Colonic mucosa (tissue), 4 donors: ENCODE measurements at regions not wholly inside any gene's neighbourhood (a gene's known extent, or its start where the extent isn't known, plus 50 kb on each side); places are given as distances from the start of the nearest gene placed in this dataset.

ENCODE experiments used
- DNase-seq: peaks from one replicate; pipeline ENCODE4 v3.0.0-alpha.2; 2020
- H3K27ac ChIP-seq: fragments of 200-600 bp; one replicate; pipeline ENCODE4 v1.8.0; 2021
- H3K27me3 ChIP-seq: fragments of 200-600 bp; one replicate; pipeline ENCODE4 v1.8.0; 2021
- H3K36me3 ChIP-seq: fragments of 200-600 bp; one replicate; pipeline ENCODE4 v1.8.0; 2021
- H3K4me1 ChIP-seq: fragments of 200-600 bp; one replicate; pipeline ENCODE4 v1.8.0; 2021; ENCODE audit warnings: mild to moderate bottlenecking
- H3K4me3 ChIP-seq: fragments of 200-600 bp; one replicate; pipeline ENCODE4 v1.8.0; 2021
- H3K9ac ChIP-seq, 2 donors: one replicate each; pipeline ENCODE4 v1.7.0; 2013; ENCODE audit warnings: control low read depth in 2 of 2, low read depth in 2 of 2, low read length in 2 of 2
- H3K9me3 ChIP-seq: fragments of 200-600 bp; one replicate; pipeline ENCODE4 v1.8.0; 2021
- intact Hi-C: fragments of 100-400 bp; cut with DNase I; formaldehyde crosslinking; loops from one replicate; pipeline ENCODE4 v1.14.1; 2022
- TF ChIP-seq, protein P1 (sequence below): fragments of 200-600 bp; IDR thresholded peaks from one replicate; pipeline ENCODE4 v1.8.0; 2022; ENCODE audit warnings: antibody characterized with exemption, mild to moderate bottlenecking
- donor health status: healthy.
- donor health status: DM: no; HTN: no; CAD: no.
- donor health status: DM: no; HTN: no; CAD: no.

DNA sequence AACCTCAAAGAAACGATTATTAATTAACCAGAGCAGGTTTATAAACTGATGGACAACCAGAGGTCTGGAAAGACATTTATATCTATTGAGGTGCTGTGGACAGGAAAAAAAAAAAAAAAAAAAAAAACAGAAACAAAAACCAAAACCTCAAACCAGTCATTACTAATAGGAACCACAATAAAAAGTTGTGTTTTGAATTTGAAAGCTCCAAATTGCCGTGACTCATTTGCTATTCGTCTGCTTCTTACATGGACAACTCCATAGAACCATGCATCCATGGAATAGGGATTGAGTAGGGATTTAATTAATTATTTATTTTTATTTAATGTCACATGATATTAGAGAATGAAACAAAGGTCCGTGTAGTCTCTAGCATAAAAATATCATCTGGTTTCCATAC is 134.1 kb upstream of the SSTR1 start:
- intact Hi-C loops: no loop called here
- no peak overlapping the region for H3K9ac ChIP-seq
- no peaks in the 10 kb centered on the region for H3K27me3 ChIP-seq
- no peak overlapping the region for H3K27ac ChIP-seq
- no peaks in the 10 kb centered on the region for H3K36me3 ChIP-seq
- no peaks in the 10 kb centered on the region for H3K9me3 ChIP-seq
- DNase-seq: no peak
- H3K4me3 ChIP-seq: no peak overlapping the region
- TF ChIP-seq, protein P1, sequence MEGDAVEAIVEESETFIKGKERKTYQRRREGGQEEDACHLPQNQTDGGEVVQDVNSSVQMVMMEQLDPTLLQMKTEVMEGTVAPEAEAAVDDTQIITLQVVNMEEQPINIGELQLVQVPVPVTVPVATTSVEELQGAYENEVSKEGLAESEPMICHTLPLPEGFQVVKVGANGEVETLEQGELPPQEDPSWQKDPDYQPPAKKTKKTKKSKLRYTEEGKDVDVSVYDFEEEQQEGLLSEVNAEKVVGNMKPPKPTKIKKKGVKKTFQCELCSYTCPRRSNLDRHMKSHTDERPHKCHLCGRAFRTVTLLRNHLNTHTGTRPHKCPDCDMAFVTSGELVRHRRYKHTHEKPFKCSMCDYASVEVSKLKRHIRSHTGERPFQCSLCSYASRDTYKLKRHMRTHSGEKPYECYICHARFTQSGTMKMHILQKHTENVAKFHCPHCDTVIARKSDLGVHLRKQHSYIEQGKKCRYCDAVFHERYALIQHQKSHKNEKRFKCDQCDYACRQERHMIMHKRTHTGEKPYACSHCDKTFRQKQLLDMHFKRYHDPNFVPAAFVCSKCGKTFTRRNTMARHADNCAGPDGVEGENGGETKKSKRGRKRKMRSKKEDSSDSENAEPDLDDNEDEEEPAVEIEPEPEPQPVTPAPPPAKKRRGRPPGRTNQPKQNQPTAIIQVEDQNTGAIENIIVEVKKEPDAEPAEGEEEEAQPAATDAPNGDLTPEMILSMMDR: no peak
- no peaks in the 10 kb centered on the region for H3K4me1 ChIP-seq

DNA sequence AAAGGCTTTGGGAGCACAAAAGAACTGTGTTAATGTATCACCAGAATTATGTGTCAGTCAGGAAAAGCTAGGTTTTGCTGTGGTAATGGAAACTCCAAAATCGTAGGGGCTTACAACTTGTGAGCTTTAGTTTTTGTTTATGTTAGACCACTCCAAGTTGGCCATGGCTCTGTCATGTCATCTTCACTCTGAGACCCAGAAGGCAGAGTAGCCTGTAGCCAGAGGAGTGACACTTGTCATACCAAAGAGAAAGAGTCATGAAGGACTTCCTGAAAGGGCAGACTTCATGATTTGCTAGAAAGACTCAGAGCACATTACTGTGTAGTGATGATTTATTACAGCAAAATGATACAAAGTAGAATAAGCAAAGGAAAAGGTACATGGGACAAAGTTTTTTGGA is 133.6 kb upstream of the SSTR1 start:
- H3K36me3 ChIP-seq: no peaks in the 10 kb centered on the region
- no peak overlapping the region for H3K4me3 ChIP-seq
- intact Hi-C loops: no loop called here
- no peaks in the 10 kb centered on the region for H3K9me3 ChIP-seq
- H3K27me3 ChIP-seq: no peaks in the 10 kb centered on the region
- TF ChIP-seq, protein P1: no peak
- no peak overlapping the region for H3K9ac ChIP-seq
- no peak overlapping the region for H3K27ac ChIP-seq
- H3K4me1 ChIP-seq: no peaks in the 10 kb centered on the region
- no peak for DNase-seq

DNA sequence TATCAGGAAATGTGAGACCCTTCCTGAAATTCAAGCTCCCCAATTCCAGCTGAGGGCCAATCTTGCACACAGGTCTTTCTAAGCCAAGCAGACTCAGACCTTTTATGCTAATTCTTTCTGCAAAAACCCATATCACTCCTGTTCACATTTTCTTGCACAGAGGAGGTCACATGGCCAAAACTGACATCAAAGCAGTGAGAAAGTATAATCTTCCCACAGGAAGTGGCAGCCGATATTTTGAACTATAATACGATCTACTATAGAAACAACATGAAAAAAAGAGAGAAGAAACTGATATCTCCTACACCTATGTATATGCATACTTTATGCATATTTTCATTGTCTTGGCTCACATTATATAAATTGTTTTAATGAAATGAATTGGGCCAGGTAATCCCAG is 132.9 kb upstream of the SSTR1 start:
- Histone ChIP-seq H3K4me3 (no peak overlapping the region), H3K27me3 (no peaks in the 10 kb centered on the region), H3K36me3 (no peaks in the 10 kb centered on the region), H3K4me1 (no peaks in the 10 kb centered on the region), H3K27ac (no peak overlapping the region), H3K9ac (no peak overlapping the region), H3K9me3 (no peaks in the 10 kb centered on the region)
- TF ChIP-seq, protein P1: no peak
- no peak for DNase-seq
- intact Hi-C loops: no loop called here

DNA sequence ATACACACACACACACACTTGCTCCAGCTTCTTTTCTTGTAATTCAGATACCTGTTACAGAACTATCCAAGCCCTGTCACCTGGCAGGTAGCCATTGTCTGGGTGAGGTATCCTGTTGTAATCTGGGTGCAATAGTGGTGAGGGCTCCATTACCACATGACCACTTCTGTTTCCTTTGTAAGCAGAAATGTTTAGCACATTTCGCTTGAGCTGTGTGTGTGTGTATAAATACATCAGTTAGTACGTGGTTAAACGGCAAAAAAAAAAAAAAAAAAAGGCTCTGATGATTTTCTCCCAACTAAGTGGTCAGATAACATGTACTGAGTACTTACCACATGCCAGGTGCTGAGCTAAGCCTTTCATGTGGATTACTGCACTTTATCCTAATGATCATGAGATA is 129.3 kb upstream of the SSTR1 start:
- TF ChIP-seq, protein P1: no peak
- Histone ChIP-seq H3K27me3 (no peaks in the 10 kb centered on the region), H3K9ac (no peak overlapping the region), H3K27ac (no peak overlapping the region), H3K36me3 (no peaks in the 10 kb centered on the region), H3K9me3 (no peaks in the 10 kb centered on the region), H3K4me3 (no peak overlapping the region), H3K4me1 (no peaks in the 10 kb centered on the region)
- intact Hi-C loops: no loop called here
- no peak for DNase-seq

DNA sequence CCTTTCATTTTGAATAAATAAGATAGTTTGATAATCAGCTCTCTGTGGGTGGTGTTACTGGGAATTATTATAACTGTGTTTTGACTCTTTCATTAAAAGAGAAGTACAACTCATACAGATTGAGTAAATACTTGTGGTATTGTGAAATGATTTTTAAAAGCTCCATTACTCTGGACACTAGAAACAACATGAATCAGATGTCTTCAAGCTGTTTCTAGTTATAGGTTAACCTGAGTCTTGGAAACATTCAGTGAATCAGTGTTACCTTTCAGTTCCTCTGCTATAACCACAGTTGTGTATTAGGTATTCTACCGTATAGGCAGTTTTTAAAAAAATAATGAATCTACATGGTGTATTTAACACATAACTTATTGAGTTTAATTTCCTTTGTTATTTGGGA is 128.4 kb upstream of the SSTR1 start:
- TF ChIP-seq, protein P1: no peak
- Histone ChIP-seq H3K9ac (no peak overlapping the region), H3K9me3 (no peaks in the 10 kb centered on the region), H3K4me1 (no peaks in the 10 kb centered on the region), H3K27ac (no peak overlapping the region), H3K4me3 (no peak overlapping the region), H3K36me3 (no peaks in the 10 kb centered on the region), H3K27me3 (no peaks in the 10 kb centered on the region)
- intact Hi-C loops: no loop called here
- no peak for DNase-seq

DNA sequence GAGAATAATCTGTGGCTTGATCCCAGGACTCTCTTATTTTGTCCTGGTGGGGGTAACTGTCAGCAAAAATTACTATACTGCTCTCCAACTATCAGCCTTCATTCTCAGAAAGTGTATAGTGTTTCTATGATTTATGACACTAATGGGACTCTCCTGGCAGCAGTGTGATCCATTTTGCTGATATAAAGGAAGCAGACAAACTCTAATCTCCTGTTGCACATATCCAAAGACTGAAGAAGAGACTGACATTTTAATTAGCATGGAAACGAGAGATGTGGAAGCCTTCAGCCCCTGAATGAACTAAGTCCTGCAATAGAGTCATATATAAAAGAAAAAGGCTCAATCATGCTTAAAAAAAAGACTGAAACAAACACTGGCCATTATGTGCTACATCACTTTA is 127.8 kb upstream of the SSTR1 start:
- Histone ChIP-seq H3K4me3 (no peak overlapping the region), H3K9me3 (no peaks in the 10 kb centered on the region), H3K4me1 (no peaks in the 10 kb centered on the region), H3K9ac (no peak overlapping the region), H3K36me3 (no peaks in the 10 kb centered on the region), H3K27ac (no peak overlapping the region), H3K27me3 (no peaks in the 10 kb centered on the region)
- TF ChIP-seq, protein P1: no peak
- DNase-seq: no peak
- intact Hi-C loops: no loop called here
